ENCODE measurements at regions not wholly inside any gene's neighbourhood (a gene's known extent, or its start where the extent isn't known, plus 50 kb on each side); places are given as distances from the start of the nearest gene placed in this dataset.
"Not testable (repeated sequence)": the region's sequence is repeated elsewhere in the genome, so short reads cannot be mapped to it uniquely, and the experiment has no call there.

DNA sequence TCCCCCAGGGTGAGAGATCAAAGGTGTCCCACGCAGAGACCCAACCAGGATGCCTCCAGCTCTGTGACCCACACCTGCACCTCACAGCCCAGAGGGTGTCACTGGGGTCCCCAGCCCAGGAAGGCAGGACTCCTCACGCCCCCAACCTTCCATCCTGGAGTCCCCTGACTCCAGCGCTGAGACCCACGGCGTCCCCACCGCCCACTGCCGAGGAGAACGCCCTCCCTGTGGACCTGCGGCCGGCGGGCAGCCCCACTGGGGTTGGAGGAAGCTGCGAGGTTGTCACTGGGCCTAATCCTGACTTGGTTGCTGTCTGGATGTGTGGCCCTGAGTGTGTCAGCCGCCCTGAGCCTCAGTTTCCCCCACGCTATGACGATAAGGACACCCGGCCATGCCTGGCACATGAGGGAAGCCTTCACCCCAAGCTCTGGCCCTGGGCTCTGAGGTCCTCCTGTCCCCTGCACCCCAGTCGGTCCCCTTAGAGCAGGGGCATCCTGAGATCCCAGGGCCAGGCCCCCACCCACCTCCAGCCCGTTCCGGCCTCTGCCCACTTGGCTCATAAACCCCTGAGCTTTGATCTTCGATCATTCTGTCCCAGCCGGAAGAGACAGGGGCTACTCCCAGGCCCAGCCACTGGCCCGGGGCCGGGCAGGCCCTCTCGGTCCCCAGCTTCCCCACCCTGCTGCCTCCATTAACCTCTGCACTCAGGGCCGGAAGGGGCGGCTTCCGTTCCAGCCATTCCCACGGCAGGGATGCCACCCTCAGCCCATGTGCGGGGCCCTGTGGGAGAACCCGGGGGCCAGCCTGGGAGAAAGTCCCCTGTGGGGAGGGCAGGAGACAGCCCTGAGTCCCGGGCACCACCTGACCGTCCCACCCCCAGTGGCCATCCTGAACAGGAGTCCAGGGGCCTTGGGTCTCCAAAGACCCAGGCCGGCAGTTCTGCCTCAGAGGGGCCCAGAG, 113.2 kb downstream of the MICALL2 start:
- H3K4me1 Mint-ChIP-seq (ENCODE audit: low read depth in 2 of 2): no peaks in the 10 kb centered on the region
- peaks cover 31 to 87% of the 10 kb centered on the region in 2 donors for H3K27me3 Mint-ChIP-seq
- DNase-seq (no peak), ATAC-seq (replicated peaks) (no peak)
- no peak overlapping the region for H3K4me3 Mint-ChIP-seq
- H3K27ac Mint-ChIP-seq: no peak overlapping the region
- no peaks in the 10 kb centered on the region for H3K9me3 Mint-ChIP-seq
- peaks cover 5% of the 10 kb centered on the region for H3K36me3 Mint-ChIP-seq (ENCODE audit: insufficient read depth)

DNA sequence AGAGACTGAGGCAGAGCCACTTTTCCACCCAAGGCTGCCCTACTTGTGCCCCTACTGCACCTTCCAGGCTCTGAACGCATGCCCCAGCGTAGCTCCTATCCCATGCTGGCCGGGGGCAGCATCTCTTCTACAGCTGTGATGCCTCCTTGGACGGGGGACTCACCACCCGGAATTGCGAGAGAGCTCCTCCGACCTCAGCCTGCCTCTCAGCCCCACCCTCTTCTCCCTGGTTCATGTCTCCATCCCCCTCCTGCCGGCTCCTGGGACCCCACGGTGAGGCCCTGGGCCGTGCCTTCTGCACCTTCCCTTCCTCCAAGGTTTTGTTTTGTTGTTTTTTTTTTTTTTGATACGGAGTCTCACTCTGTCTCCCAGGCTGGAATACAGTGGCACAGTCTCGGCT, 112.4 kb downstream of the MICALL2 start:
- no peak overlapping the region for H3K4me3 Mint-ChIP-seq
- ATAC-seq (replicated peaks) (no peak), DNase-seq (no peak)
- peaks cover 5% of the 10 kb centered on the region for H3K36me3 Mint-ChIP-seq (ENCODE audit: insufficient read depth)
- no peak overlapping the region for H3K27ac Mint-ChIP-seq
- H3K4me1 Mint-ChIP-seq (ENCODE audit: low read depth in 2 of 2): no peaks in the 10 kb centered on the region
- H3K9me3 Mint-ChIP-seq: no peaks in the 10 kb centered on the region
- peaks cover 36 to 90% of the 10 kb centered on the region in 2 donors for H3K27me3 Mint-ChIP-seq

GRCh38 chr7:1348096-1348822, 111.0 kb downstream of the MICALL2 start:
- Mint-ChIP-seq H3K27me3 (peaks cover 37 to 80% of the 10 kb centered on the region in 2 donors), H3K4me3 (no peak overlapping the region), H3K27ac (peak overlapping the region in 1 of 2 donors; percentile 46), H3K9me3 (no peaks in the 10 kb centered on the region), H3K4me1 (ENCODE audit: low read depth in 2 of 2) (no peaks in the 10 kb centered on the region), H3K36me3 (ENCODE audit: insufficient read depth) (peaks cover 5% of the 10 kb centered on the region)
- no peak for ATAC-seq (replicated peaks)
- no peak for DNase-seq

- H3K27me3 Mint-ChIP-seq: peaks cover 37 to 76% of the 10 kb centered on the region in 2 donors
- H3K27ac Mint-ChIP-seq: no peak overlapping the region
- H3K36me3 Mint-ChIP-seq (ENCODE audit: insufficient read depth): peaks cover 5% of the 10 kb centered on the region
- H3K4me1 Mint-ChIP-seq (ENCODE audit: low read depth in 2 of 2): no peaks in the 10 kb centered on the region
- DNase-seq: no peak
- H3K9me3 Mint-ChIP-seq: no peaks in the 10 kb centered on the region
- H3K4me3 Mint-ChIP-seq: no peak overlapping the region
- ATAC-seq (replicated peaks): no peak
These were observed 110.4 kb downstream of the MICALL2 start for GRCh38 chr7:1348823-1349335.

DNA sequence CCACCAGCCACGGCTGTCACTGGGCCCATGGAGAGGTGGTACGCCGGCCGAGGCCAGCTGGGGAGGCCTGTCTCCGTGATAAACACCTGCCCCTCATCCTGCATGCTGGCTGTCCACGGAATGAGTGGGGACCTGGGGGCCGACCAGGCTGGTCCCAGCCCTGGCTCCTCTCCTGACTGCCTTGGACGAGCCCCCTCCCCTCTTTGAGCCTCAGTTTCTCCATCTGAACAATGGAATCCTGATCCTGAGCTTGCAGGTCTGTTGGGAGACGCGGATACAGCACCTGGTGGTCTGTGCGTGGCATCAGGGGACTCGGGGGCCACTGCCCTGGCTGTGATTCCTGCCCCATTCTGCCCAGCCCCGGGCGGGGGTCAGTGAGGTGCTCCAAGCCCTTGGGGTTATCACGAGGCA, 109.9 kb downstream of the MICALL2 start:
- no peak overlapping the region for H3K27ac Mint-ChIP-seq
- no peak for DNase-seq

DNA sequence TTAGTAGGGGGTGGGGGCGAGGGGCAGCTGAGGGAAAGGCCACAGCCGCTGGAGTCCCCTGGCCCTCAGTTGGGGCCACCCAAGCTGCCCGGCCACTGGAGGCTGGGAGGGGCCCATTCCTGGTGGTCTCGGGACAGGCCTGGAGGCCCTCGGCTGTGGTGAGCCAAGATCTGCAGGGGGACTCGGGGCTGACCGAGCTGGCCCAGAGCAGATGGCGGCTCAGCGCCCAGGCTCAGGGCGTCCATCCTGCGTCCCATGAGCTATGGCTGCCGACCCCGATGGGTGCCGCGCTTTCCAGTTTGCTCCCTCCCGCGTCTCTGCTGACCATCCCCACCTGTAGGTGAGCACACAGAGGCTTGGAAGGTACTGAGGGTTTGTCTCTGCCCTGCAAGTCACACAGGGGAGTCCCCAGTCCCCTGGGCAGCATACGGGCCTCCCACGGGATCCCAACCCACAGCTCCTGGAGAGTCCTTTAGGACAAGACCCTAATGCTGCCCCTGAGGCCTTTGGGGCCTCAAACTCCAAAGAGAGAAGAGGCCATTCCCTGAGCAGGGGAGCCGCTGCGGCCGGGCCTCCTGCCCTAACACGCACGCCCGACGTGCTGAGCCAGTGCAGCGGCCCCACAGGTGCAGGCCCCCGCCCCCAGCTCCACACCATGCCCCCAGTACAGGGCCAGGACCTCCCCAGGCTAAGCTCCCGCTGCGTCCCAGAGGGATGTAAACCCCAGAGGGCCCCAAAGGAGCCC, 107.2 kb downstream of the MICALL2 start:
- Mint-ChIP-seq H3K36me3 (ENCODE audit: insufficient read depth) (peaks cover 5% of the 10 kb centered on the region), H3K9me3 (no peaks in the 10 kb centered on the region)

More for the DNA sequence above, 109.9 kb downstream of the MICALL2 start:
- Mint-ChIP-seq H3K4me3 (no peak overlapping the region), H3K36me3 (ENCODE audit: insufficient read depth) (peaks cover 5% of the 10 kb centered on the region), H3K4me1 (ENCODE audit: low read depth in 2 of 2) (no peaks in the 10 kb centered on the region), H3K27me3 (peaks cover 37 to 78% of the 10 kb centered on the region in 2 donors), H3K9me3 (no peaks in the 10 kb centered on the region)
- ATAC-seq (replicated peaks): no peak

DNA sequence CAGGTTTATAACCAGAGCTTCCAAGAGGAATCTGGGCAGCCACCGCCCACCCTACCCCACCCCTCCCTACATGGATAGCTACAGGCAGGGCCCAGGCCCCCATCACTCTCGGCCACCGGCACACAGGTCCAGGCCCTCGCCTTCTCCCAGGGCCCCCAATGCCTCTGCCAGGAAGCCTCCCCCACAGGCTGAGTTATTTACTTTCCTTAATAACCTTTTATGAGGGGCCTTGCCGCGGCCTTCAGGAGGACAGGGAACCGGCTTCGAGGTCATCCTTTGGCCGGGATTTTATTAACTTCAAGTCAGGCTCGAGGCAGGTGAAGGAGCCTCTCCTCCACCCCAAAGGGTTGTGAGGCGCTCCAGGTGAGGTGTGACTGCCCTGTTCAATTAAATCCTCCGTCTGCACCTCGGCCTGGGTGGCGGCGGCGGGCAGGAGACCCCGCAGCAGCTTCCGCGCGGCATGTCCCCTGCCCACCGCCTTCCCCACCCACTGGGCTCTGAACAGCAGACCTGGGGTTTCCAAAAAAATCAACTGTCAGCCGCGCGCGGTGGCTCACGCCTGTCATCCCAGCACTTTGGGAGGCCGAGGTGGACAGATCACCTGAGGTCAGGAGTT, 106.5 kb downstream of the MICALL2 start:
- Mint-ChIP-seq H3K4me3 (no peak overlapping the region), H3K27ac (no peak overlapping the region), H3K27me3 (peaks cover 31 to 61% of the 10 kb centered on the region in 2 donors), H3K4me1 (ENCODE audit: low read depth in 2 of 2) (no peaks in the 10 kb centered on the region), H3K9me3 (no peaks in the 10 kb centered on the region), H3K36me3 (ENCODE audit: insufficient read depth) (peaks cover 5% of the 10 kb centered on the region)
- ATAC-seq (replicated peaks): no peak
- no peak for DNase-seq

More for the DNA sequence above, 107.2 kb downstream of the MICALL2 start:
- H3K27ac Mint-ChIP-seq: no peak overlapping the region
- DNase-seq (no peak), ATAC-seq (replicated peaks) (no peak)
- H3K27me3 Mint-ChIP-seq: peaks cover 32 to 69% of the 10 kb centered on the region in 2 donors
- no peak overlapping the region for H3K4me3 Mint-ChIP-seq
- no peaks in the 10 kb centered on the region for H3K4me1 Mint-ChIP-seq (ENCODE audit: low read depth in 2 of 2)

GRCh38 chr7:1354661-1355567, 104.4 kb downstream of the MICALL2 start:
- Mint-ChIP-seq H3K4me1 (ENCODE audit: low read depth in 2 of 2) (no peaks in the 10 kb centered on the region), H3K27ac (no peak overlapping the region), H3K27me3 (peaks cover 16 to 40% of the 10 kb centered on the region in 2 donors), H3K4me3 (no peak overlapping the region), H3K9me3 (no peaks in the 10 kb centered on the region), H3K36me3 (ENCODE audit: insufficient read depth) (peaks cover 1% of the 10 kb centered on the region)
- ATAC-seq (replicated peaks): no peak
- DNase-seq: no peak

- Mint-ChIP-seq H3K4me1 (ENCODE audit: low read depth in 2 of 2) (no peaks in the 10 kb centered on the region), H3K9me3 (no peaks in the 10 kb centered on the region), H3K27ac (no peak overlapping the region), H3K4me3 (no peak overlapping the region), H3K36me3 (ENCODE audit: insufficient read depth) (no peaks in the 10 kb centered on the region), H3K27me3 (peaks cover 9 to 32% of the 10 kb centered on the region in 2 donors)
- DNase-seq (no peak), ATAC-seq (replicated peaks) (no peak)
These were observed 103.5 kb downstream of the MICALL2 start for GRCh38 chr7:1355568-1356340.

DNA sequence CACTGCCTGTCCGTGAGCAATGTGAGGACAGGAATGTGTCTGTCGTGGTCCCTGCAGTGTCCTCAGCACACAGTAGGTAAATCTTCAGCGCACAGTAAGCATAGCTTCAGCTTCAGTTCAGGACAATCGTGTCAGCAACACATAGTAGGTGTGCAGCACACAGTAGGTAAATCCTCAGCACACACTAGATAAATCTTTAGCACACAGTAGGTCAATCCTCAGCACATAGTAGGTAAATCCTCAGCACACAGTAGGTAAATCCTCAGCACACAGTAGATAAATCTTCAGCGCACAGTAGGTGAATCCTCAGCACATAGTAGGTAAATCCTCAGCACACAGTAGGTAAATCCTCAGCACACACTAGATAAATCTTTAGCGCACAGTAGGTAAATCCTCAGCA, 102.4 kb downstream of the MICALL2 start:
- not testable (repeated sequence) for H3K36me3 Mint-ChIP-seq (ENCODE audit: insufficient read depth); H3K9me3 Mint-ChIP-seq; H3K4me1 Mint-ChIP-seq (ENCODE audit: low read depth in 2 of 2); ATAC-seq (replicated peaks); DNase-seq; H3K27ac Mint-ChIP-seq; H3K4me3 Mint-ChIP-seq
- H3K27me3 Mint-ChIP-seq: peaks cover under 1 to 21% of the 10 kb centered on the region in 2 donors

GRCh38 chr7:1357260-1357600, 102.0 kb downstream of the MICALL2 start:
- not testable (repeated sequence) for H3K36me3 Mint-ChIP-seq (ENCODE audit: insufficient read depth); H3K4me3 Mint-ChIP-seq; ATAC-seq (replicated peaks); H3K27ac Mint-ChIP-seq; H3K9me3 Mint-ChIP-seq; DNase-seq; H3K4me1 Mint-ChIP-seq (ENCODE audit: low read depth in 2 of 2)
- H3K27me3 Mint-ChIP-seq: peaks cover 0 to 18% of the 10 kb centered on the region in 2 donors
